GM19397 (cell line): ENCODE measurements at regions not wholly inside any gene's neighbourhood (a gene's known extent, or its start where the extent isn't known, plus 50 kb on each side); places are given as distances from the start of the nearest gene placed in this dataset.
"Not testable (repeated sequence)": the region's sequence is repeated elsewhere in the genome, so short reads cannot be mapped to it uniquely, and the experiment has no call there.

Experiments used
- ATAC-seq: cut with Tn5 transposase; IDR thresholded peaks from one replicate; pipeline ENCODE4 v1.9.1; 2021; ENCODE audit warnings: mild to moderate bottlenecking, moderate library complexity; ENCODE audit not compliant: unreplicated experiment

DNA sequence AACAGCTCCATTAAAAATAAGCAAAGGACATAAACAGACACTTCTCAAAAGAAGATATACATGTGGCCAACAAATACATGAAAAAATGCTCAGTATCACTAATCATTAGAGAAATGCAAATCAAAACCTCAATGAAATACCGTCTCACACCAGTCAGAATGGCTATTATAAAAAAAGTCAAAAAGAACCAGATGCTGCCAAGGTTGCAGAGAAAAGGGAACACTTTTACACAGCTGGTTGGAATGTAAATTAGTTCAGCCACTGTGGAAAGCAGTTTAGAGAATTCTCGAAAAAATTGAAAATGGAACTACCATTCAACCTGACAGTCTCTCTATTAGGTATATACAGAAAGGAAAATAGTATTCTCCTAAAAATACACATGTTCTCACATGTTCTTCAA lies 102.4 kb upstream of the FIBIN start:
- ATAC-seq: no peak

DNA sequence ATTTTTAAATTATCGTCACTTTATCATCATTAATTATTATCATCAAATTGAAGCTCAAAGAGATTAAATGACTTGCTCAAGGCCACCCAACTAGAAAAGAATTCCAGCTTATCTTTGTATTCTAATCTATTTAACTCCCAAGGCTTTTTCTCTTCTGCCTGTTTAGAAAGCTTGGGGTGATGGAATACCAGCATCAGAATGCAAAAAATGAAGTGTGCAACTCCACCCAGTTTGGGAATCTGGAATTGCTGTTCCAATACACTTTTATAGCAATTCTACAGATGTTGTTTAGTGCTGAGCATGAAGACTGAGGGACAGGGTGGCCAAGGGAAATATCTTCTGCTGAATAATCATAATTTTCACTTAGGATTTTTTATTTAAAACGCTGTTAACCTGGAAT lies 97.2 kb upstream of the FIBIN start:
- ATAC-seq: no peak

DNA sequence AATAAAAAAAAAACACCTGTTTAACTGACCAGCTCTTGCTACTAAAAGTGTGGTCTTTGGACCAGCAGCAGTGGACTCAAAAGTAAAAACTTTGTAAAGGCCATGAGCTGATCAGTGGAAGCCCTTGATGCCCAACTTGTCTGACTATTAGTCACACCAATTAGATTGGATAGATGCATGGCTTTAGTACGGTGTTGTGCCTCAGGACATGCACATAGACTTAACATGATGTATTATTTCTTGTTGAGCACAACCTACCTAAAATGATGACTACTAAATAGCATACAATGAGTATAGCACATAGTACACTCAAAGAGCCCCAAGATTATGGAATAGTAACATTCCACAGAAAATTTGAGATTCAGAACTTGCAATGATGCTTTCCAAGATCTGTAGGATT lies 95.1 kb upstream of the FIBIN start:
- ATAC-seq: no peak

DNA sequence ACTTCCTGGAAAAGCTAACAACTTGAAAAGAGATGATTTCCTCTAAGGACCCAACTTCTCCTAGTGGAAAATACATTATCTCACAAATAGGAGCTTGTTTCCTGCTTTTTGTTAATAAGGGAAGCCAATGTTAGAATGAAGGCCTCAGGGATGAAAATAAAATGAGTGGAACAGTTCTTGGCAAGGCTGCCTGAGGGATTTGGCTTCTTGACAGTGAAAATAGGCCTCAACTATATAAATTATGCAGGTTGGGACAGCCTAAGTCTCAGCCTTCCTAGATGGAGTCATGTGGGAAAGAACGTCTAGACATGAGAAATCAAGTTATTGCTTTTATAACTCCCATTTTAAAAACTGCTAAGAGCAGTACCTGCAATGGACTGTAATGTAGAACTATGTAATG lies 92.8 kb upstream of the FIBIN start:
- no peak for ATAC-seq

DNA sequence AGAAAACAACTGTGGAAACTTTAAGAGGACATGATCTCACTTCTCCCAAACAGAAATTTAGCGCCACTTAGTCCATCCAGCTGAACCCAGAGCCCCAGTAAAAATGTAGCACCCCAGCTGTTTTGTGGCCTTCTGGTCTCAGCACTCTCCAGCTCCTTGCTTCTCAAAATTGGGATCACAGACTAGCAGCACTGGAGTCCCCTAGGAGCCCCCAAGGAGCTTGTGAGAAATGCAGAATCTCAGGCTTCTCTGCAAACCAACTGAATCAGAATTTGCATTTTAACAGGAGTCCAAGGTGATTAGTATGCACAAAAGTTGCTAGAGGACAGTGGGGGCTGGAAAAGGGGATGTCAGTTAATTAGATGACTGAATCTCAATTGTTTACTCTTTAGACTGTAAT lies 89.8 kb upstream of the FIBIN start:
- ATAC-seq: no peak

DNA sequence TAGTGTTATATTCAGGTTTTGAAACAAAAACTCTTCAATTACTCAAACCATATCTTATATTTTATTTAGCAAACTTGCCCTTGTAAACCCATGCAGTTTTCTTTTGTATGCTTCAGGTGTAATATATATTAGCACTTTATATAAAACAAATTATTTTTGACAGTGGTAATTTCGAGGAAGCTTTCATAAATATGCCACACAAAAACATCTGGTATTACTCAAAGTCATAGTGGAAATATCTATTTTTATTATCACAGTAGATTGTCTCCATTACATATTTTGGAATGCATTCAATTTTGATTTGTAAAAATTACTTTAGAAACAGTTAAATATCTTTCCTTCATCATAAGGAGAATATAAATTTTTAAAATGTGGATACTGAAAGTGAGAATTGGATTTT lies 89.1 kb upstream of the FIBIN start:
- ATAC-seq: no peak

DNA sequence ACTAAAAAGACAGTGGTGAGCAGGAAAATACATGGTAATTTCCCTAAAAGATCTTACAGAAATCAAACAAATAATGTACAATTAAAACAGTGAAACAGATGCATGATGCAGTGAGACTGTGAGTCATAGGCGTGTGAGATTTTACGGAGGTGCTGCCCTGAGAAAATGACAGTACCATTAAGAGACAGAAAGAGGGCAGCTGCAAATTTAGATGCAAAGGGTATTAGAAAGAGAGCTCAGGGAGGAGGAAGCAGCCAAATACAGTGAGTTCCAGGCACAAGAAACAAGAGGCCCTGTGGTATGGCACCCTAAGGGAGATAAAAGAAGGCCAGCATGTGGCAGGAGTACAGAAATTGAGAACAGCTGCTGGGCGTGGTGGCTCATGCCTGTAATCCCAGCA lies 88.5 kb upstream of the FIBIN start:
- ATAC-seq: no peak

DNA sequence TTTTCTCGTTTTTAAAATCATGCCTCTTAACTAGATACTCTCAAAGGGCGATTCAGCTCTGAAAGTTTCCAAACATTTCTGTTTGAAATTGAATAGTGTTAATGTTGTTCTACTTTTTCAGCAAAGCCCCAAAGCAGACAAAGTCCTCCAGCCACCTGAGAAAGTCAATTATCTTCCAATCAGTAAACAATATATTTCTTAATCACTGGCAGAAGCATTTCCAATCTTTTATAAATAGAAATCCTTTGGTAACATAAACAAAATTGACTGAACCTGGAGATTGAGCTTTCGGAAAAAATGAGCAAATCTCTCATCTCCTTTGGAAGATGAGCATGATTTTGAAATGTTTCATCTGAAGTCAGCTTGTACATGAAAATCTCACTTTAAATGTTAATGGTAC lies 84.4 kb upstream of the FIBIN start:
- ATAC-seq: no peak

DNA sequence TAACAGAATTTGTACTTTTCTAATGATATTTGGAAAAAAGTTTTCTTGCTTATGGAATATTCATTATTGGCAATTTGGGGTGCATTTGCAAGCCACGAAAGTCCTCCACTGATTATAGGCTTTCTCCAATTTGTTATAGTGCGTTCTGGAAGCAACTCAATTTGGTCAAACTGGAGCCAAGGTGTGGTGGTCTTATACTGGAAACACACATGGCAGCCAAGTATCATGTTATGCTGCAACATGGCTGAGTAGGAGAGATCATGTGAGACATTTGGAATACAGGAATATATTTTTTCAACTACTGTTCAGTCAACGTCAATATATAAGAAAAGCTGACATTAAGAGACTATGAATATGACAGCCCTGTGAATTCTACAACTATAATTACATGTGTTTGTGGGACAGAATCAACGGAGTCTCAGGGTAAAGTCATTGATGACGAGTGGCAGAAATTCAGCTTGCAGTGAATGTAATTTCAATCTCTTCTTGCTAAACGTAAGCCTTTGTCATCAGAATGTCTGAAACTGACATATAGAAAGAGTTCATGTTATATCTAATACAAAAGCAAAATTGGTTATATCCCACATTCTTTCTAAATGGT lies 83.8 kb upstream of the FIBIN start:
- ATAC-seq: no peak

DNA sequence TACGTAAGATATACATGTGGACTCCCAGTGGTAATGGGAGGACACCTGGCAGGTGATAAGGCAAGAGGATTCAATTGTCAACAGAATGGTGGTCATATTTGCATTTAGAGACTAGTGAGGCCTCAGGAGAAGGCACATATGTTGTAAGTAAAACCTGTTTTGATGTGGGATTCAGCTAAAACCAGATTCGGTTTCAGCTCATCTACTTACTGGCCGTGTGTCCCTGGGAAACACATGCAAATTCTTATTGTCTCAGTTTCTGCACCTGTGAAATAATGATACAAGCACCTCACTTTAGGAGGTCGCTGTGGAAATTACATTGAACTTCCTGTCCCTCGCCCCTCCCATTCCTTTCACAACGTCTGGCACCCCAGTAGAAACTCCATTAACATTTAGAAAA lies 78.9 kb upstream of the FIBIN start:
- peak; percentile 87 for ATAC-seq

DNA sequence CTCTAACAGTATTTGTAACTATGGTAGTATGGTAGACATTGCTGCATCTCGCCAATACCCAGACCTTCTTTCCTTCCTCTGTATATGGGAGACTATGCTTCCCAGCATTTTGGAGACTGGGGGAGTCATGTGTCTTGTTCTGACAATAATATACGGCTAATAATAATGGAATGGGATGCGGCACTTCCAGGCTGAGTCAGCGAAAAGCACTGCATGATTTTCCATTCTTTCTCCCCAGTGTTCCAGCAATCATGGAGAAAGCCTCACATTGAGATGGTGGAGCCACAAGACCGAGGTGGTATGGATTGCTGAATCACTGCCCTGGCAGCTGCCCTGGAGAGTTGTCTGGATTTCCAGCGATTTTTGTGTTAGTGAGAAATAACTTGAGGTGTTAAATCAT lies 77.1 kb upstream of the FIBIN start:
- ATAC-seq: no peak

DNA sequence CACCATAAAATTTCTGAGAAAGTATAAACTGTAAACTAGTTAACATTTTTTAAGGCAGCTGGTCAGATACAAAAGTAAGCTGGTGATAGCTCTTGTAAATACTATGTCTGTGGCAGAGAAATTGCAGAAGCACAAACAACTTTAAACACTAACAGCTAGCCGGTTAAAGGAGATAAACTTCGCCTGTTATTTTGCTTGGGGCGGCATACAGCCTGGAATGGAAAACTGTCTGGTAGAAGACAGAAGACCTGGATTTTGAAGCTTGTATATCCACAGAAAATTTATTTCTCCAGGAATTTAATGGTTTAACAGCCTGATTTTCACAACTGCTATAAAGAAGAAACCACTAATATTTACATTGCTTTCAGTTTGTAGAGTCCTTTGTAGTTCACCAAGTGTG lies 65.3 kb upstream of the FIBIN start:
- ATAC-seq: no peak

DNA sequence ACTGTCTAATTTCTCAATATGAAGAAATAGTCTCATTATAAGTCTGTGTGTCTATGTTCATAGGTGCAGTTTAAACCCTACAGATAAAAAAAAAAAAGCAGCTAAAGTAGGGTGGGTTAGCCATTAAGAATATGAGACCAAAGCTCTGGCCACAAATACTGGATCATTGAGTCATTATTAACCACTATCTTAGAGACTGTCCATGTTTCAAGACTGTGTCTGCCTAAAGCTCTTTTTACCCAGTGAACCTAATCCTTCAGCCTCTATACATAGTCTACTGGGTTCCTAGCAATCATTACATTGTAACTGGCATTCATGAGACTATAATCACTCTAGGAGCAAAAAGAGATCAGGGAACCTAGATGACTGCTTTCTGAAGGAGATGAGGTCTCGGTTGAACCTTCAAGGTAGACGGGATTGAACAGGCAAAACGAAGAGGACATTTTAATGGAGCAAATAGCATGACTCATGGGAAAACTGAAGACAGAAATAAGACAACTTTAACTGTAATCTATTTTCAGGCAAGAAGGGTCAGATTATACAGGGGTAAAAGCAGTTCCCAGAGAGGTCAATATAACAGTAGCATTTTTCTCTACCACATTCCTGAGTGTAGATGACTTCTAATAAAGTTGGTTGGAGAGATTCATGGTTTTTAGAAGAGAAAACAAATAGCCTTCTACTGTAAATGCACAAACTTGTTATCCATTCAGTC lies 64.0 kb upstream of the FIBIN start:
- ATAC-seq: no peak

DNA sequence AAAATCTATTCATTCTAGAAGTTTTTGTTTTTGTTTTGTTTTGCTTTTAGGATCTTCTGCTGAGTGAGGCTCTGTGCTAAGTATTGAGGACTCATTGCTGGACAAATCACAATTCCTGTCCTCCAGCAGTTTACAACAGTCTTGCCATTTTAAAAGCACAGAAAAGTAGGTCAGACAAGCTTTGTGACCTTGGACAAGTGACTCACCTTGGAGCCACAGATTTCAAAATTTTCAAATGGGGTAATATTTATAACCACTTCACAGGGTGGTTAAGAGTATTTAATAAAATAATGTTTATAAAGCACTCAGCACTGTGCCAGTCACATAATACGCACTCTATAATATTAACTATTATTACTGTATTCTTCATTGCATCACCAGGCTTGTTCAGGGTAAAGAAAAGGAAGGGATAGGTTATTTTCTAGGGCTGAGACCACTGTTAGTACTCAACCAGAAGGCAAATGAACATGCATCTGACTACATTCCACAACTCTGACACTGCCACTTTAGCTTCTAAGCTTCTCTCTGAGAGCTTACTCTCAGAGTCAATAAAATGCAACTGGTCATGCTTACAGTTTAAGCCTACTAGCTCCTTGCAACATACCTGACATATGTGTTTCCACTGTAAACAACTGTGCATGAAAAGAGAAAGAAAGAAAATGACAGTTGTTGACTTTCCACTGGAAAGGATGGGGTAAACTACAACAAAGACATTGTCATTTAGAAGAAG lies 63.2 kb upstream of the FIBIN start:
- ATAC-seq: no peak

DNA sequence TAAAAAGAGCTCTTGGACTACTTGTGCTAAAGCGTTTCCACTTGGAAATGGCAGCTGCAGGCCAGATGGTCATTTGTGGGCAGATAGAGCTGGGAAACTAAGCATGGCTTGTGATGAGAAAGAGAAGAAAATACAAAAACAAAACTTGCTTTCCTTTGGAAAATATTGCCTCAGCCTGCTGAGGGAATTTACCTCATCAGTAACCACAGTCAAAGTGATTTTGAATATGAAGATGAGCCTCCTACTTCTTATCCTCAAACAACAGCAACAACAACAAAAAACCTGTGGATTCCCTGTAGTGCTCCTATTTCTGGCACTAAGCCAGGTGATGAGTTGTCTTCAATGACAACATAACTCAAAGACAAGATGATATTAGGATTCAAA lies 62.7 kb upstream of the FIBIN start:
- no peak for ATAC-seq

DNA sequence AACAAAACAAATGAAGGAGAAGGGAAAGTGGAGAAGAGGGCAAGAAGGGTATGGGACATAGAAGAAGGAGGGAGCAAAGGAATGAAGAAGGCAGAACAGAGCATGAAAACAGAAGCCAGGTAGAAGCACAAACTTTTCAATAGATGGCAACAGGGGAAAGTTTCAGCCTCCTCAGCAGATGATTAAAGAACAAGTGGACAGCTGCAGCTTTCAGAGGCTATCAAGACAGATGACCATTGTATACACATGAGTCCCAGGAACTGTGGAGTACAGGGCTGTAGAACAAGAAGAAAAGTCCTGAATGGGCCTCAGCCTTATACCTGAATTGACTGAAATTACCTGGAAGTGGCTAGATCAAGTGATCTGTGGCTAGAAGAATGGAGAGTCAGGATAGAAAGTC lies 62.0 kb upstream of the FIBIN start:
- no peak for ATAC-seq

DNA sequence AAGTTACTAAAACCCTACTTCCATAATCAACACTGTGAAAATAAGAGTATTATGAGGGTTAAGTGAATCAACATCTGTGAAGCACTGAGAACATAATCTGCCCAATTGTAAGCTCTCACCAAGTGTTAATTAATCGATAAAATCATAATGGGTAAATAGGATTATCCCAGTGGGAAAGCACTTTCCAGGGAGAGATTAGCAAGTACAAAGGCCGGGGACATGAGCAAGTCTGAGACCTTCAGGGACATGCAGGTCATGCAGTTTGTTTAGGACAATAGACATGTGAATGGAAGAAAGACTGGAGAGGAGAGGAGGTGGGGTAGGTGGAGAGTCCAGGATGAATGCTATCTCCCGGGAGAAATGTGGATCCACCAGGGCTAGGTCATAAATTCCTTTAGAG lies 57.8 kb upstream of the FIBIN start:
- no peak for ATAC-seq

DNA sequence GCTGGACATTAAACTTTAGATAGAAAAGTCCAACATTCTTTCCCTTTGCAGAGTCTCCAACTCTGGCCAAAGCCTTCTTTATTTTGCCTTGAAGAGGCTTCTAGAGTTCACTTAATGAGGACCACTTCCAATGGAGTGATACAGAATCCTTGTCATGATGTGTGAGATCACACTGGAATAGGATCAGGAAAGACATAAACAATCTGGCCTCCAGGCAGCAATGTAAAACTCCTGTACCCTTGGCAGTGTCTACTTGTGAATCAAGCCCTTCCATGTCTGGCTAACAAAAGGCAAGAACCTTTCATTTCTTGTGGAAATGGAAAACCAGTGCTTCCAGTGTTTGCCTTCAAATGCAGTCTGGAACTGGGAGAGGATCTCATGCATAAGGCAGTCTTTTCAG lies 56.5 kb upstream of the FIBIN start:
- ATAC-seq: no peak

DNA sequence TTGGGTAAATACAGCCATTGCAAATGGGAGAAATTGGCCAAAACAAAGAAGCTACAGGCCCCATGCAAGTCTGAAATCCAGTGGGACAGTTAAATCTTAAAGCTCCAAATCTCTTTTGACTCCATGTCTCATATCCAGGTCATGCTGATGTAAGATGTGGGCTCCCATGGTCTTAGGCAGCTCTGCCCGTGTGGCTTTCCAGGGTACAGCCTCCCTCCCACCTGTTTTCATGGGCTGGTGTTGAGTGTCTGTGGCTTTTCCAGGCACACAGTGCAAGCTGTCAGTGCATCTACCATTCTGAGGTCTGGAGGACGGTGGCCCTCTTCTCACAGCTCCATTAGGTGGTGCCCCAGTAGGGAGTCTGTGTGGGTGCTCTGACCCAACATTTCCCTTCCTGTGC lies 53.4 kb upstream of the FIBIN start:
- ATAC-seq: not testable (repeated sequence)

DNA sequence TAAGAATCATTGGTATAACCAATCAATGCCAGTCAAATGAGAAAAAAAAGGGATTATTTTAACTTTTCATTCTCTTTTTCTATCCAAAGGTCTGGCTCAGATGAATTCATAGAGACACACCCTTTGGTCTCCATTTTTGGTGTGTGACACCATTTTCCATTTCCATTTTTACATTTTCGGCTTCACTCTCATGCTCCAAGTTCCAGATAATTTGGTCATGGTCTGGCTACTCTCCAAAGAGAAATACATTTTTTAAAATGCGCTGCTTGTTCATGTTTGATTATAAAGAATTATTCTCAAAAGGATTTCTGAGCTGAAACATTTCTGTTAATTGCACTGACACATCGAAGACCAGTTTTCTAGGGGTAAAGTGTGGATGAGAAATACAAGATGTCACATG lies 51.6 kb upstream of the FIBIN start:
- ATAC-seq: no peak

DNA sequence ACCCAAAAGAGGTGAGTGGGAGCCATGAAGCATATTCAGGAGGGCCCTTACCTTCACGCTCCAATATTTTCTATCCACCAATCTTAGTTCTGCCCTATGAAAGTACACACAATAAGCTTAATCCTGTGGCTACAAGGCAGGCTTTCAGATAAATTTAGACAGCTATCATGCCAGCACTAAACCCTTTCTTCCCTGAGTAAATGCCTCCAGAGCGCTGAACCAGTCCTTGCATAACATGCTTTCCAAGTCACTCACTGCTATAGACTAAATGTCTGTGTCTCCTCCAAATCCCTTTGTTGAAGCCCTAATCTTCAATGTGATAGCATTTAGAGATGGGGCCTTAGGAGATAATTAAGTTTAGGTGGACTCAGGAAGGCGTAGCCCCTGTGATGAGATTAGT lies 50.3 kb upstream of the FIBIN start:
- no peak for ATAC-seq
